ENCODE measurements at regions not wholly inside any gene's neighbourhood (a gene's known extent, or its start where the extent isn't known, plus 50 kb on each side); places are given as distances from the start of the nearest gene placed in this dataset.

- TF ChIP-seq CTCF (IDR thresholded peaks at IDR 0.05; ENCODE audit: poor library complexity) (no peak), EZH2 (IDR thresholded peaks at IDR 0.05; ENCODE audit: borderline replicate concordance) (no peak)
Observed at GRCh38 chr15:93180128-93180527, 91.1 kb upstream of the RGMA start.

Measured in hepatocyte (in vitro differentiated cells).